Activated effector memory CD4-positive, alpha-beta T cell treated with anti-CD3 and anti-CD28 coated beads, Interleukin-2, amount 50 U/mL, for 16 hours (primary cell): ENCODE measurements at regions not wholly inside any gene's neighbourhood (a gene's known extent, or its start where the extent isn't known, plus 50 kb on each side); places are given as distances from the start of the nearest gene placed in this dataset.
"Not testable (repeated sequence)": the region's sequence is repeated elsewhere in the genome, so short reads cannot be mapped to it uniquely, and the experiment has no call there.

Experiments used
- DNase-seq: peaks from one replicate; pipeline ENCODE4 v3.0.0-alpha.2; 2020

DNA sequence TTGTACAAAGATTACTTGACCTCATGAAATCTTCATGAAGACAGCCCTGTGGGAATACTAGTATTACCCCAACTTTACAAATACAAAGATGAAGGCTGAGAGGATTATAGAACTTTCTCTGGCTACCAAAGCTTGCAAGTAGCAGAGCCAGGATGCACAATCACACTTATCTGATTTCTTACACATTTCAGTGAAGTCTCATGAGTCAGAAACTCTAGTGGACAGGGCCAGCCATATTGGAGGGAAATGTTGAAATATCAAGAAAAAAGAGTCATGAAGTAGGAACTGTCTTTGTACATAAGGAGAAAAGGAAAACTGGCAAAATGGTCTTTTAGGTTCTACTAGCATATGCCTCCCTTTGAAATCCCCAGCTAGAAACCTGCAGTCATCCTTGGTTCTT lies 369.6 kb upstream of the WWC1 start:
- DNase-seq, result no peak

DNA sequence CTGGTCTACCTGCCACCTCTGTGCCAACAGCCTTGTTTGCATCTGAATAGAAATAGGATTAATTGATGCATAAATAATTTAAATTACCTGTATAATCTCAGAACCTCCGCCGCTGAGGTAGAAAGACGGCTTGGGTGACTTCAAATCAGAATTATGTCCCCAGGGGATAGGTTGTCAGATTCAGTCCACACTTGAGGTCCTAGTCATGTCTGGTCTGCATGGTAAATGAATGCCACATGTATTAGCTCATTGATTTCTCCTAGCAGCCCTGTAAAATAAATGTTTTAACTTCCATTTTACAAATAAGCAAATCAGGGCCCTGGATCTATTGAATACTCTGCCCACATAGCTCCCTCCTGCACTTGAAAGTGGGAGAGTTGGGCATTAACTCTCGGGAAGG lies 368.0 kb upstream of the WWC1 start:
- DNase-seq, result no peak

DNA sequence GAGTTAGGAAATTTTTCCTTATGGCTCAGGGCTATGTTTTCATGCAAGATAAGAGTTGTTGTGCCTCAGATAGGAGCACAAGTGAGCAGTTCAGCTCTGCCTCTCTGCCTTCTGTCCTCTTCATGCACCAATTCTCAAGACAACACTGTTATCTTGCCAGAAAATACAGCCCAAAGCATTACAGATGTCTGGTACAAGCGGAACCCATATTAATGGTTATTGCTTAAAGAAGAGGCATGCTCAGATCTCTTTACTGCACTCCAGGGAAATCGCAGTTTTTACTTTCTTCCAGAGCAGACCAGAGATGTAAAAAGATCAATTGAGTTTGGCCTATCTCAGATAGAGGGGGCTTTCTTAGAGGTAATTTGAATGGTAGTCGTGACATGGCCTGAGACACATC lies 361.6 kb upstream of the WWC1 start:
- DNase-seq, result no peak

- no peak for DNase-seq
These were observed 356.9 kb upstream of the WWC1 start for GRCh38 chr5:167934551-167934971.

- DNase-seq, result no peak
These were observed 355.4 kb upstream of the WWC1 start for GRCh38 chr5:167936022-167936421.

- DNase-seq, result no peak
These were observed 354.4 kb upstream of the WWC1 start for GRCh38 chr5:167936944-167937634.

GRCh38 chr5:167937635-167937998 lies 353.8 kb upstream of the WWC1 start:
- no peak for DNase-seq

DNA sequence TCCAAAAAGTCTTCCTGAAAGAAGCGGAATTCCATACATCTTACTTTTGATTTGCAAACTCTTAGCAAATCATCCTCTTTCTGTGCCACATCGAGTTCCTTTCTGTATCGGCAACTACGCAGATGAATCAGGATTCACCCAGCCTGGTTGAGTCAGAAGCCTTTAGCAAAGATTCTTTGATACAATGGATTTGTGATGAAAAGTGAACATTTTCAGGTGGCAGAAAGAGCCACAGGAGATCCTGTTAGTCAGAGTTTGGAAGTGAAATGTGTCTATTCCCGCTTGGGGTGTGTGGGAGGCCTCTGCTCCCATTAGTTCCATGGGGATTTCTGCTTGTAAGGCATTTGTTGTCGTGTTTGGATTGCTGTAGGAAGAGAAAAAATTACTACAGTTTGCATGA lies 351.8 kb upstream of the WWC1 start:
- DNase-seq, result no peak

DNA sequence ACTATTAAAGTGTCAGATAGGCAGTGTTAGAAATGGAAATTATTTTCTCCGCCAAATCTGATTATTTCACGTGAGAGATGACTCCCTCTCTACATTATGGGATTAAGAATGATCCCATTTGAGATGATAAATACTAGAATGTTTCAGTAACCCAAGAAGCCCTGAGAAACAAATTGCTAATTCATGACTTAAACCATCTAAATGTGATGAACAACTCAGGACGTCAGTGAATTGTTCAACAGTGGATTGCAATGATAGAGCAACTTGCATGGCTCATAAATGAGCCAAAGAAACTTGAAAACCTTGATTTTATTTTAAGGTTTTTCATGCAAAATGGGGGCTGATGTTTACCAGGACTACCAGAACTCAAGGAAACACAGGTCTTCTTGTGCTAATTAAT lies 350.5 kb upstream of the WWC1 start:
- DNase-seq, result no peak

DNA sequence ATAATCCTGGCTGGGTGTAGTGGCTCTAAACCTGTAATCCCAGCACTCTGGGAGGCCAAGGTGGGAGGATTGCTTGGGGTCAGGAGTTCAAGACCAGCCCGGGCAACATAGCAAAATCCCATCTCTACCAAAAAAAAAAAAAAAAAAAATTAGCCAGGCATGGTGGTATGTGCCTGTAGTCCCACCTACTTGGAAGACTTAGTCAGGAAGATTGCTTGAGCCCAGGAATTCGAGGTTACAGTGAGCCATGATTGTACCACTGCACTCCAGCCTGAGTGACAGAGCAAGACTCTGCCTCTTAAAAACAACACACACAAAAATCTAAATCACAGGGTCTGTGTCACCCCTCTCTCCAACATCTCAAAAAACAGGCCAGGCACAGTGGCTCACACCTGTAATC lies 349.9 kb upstream of the WWC1 start:
- DNase-seq, result not testable (repeated sequence)

- no peak for DNase-seq
These were observed 348.1 kb upstream of the WWC1 start for GRCh38 chr5:167943343-167943742.

GRCh38 chr5:167944121-167944852 lies 347.2 kb upstream of the WWC1 start:
- DNase-seq, result no peak

DNA sequence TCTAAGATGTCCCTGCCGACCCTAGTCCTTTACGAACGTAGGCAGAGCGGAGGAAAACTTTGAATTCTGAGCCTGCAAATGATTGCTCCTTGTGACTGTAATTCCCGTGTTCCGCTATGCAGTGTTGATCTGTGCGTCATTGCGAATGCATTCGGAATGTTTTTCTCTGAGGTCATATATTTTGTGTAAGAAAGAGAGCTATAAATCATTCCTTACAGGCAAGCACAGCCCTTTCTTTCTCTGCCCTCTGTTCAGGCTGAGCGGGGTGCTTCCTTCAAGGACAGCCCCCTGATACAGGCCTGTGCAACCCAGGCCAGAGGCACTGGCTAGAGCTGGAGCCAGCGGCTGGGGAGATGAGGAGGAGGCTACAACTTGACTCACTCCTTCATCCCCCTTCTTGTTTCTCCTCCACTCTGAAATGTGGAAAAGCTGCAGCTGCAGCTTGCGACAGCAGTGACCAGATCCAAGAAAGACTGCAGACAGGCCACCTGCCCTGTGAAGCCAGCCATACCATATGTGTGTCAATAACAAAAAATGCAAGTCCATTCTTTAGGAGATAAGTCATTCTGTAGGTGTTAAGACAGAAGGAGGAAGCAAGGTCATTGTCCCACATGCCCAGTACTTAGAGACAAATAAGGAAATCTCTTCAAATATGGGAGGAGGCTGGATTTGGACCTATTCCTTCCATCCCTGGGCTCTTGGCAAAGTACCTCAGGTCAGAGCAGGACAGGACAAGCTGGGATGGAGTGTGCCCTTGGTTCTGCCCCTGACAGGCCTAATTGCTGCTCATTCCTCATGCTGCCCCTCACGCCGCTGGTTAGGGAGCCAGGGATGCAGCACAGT lies 345.7 kb upstream of the WWC1 start:
- DNase-seq, result no peak

DNA sequence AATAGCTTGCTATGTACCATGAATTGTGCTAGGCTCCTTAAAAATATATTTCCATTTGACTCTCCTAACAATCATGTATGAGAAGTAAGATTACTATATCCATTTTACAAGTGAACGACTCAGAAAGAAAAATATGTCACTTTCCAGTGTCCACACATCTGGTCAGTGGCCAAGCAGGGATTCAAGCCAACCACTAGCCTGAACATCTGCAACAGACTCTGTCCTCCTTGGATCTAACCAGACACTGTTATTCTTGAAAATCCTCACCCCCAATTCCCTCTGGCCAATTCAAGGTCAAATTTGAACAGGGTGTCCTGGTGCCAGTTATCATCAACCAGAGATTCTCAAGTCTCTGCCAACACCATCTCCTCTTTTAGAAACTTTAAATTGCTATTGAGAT lies 344.1 kb upstream of the WWC1 start:
- no peak for DNase-seq

GRCh38 chr5:167948251-167948650 lies 343.2 kb upstream of the WWC1 start:
- DNase-seq, result no peak

GRCh38 chr5:167949435-167949834 lies 342.0 kb upstream of the WWC1 start:
- DNase-seq, result no peak

DNA sequence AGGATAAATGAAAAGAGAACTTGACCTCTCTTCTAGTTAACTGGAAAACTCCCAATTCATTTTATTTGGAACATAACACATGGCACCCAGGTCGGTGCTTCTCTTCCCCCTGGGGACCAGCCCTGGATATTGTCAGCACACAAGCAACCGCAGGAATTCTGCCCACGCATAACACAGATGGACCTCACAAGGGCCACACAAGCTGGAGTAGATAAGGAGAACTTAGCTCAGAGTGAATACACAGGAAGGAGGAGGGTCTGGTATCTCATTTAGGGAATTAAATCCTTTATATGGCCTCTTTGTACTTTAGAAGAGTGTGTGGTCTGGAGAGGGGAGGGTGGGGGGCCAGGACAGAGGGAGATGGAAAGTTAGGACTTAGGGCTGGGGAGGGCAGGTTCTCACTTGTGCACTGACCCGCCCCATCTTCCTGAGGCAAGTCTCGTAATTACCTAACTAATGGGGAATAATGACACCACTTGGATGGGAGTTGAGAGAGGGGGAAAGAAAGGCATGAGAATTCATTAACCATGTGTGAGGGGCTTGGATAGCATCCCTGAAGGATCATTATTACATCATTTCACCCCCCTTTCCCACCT lies 341.2 kb upstream of the WWC1 start:
- no peak for DNase-seq

GRCh38 chr5:167951116-167951515 lies 340.3 kb upstream of the WWC1 start:
- DNase-seq, result no peak

DNA sequence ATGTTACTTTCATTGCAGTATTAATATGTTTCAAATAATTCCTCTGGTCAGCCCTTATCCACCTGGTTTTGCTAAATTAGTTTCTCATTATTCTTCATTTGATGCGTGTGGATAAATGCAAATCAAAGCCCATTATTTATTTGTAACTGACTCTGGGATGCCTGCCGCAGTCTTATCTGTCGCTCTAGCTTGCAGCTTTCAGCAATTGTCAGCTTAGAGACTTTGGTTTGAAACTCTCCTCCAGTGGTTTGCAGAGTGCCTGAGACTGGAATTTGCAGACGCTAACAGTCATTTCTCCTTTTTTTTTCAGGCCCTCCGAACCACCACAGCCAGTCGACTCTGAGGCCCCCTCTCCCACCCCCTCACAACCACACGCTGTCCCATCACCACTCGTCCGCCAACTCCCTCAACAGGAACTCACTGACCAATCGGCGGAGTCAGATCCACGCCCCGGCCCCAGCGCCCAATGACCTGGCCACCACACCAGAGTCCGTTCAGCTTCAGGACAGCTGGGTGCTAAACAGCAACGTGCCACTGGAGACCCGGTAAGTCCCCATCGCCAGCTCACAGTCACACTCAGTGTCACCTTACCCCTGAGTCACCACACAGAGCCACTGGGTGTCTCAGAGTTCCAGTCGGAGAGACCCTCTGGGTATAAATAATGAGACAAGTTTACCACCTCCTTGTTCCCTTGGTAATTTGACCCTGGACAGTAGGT lies 339.0 kb upstream of the WWC1 start:
- DNase-seq, result no peak

GRCh38 chr5:167953151-167953798 lies 338.2 kb upstream of the WWC1 start:
- no peak for DNase-seq

DNA sequence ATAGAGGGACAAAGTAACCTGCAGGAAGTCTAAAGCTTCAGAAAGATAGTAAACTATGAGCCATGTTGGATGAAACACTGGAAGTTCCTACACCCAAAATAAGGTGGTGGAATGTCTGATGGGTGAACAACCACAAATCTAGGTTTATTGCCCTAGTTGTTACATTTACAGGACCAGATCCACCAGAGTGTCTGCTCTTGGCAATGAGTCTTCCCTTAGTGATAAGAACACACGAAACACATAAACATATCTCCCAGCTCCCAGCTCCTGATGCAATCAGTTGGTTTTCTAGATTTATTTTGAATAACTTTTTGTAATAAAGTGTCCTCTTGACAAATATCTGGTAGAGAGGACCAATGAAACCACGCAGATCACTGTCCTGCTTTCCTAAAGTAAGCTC lies 329.7 kb upstream of the WWC1 start:
- DNase-seq, result no peak

DNA sequence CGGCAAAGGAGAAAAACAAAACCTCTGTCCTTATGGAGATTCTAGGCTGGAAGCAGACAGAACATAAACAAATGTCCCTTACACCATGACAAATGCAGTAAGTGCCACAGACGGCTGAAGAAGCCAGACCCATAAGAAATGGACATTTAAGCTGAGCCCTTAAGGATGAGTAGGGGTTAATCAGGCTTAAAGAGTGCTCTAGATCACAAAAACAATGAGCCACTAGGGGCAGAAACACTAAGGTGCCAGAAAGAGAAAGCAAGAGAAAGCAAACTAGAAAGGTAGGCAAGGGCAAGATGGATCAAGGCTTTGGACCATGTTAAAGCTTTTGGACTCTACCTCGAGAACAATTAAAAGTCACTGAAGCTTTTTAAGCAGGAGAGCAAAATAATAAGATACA lies 326.9 kb upstream of the WWC1 start:
- DNase-seq, result no peak
